Thyroid gland (tissue), 4 donors: ENCODE measurements at regions not wholly inside any gene's neighbourhood (a gene's known extent, or its start where the extent isn't known, plus 50 kb on each side); places are given as distances from the start of the nearest gene placed in this dataset.

Experiments used
- POLR2A ChIP-seq, 2 donors: fragments of 450-650 bp; IDR thresholded peaks; one replicate each; pipeline ENCODE4 v1.6.1; 2017; ENCODE audit warnings: antibody characterized with exemption in 2 of 2, mild to moderate bottlenecking in 2 of 2, moderate library complexity in 1 of 2
- TF ChIP-seq, protein P1 (sequence below), 6 experiments: fragments of 200-600 bp in 3 of 6; fragments of 450-650 bp in 3 of 6; sonication (generic) in 3 of 6; IDR thresholded peaks; one replicate each; pipeline ENCODE4 v1.5.1; 2016 to 2019; ENCODE audit warnings: antibody characterized with exemption in 6 of 6, mild to moderate bottlenecking in 2 of 6, inconsistent platforms in 1 of 6, moderate library complexity in 1 of 6

DNA sequence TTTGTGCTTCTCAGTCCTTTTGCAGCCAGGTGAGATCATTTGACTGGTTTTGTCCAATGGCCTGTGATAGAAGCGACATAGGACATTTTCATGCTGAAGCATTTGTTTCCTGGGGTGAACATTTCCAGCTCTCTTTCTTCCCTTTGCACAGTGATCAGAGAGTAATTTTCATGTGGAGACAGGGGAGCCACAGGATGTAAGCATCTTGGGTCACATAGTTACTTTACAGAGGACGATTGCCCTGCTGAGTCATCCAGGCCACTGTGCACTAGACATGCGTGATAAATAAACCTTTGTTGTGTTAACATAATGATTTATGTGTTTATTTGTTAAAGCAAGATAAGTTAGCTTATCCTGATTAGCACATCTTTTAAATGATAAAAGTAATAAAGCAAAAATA, 263.5 kb upstream of the CCDC179 start:
- TF ChIP-seq, protein P1, sequence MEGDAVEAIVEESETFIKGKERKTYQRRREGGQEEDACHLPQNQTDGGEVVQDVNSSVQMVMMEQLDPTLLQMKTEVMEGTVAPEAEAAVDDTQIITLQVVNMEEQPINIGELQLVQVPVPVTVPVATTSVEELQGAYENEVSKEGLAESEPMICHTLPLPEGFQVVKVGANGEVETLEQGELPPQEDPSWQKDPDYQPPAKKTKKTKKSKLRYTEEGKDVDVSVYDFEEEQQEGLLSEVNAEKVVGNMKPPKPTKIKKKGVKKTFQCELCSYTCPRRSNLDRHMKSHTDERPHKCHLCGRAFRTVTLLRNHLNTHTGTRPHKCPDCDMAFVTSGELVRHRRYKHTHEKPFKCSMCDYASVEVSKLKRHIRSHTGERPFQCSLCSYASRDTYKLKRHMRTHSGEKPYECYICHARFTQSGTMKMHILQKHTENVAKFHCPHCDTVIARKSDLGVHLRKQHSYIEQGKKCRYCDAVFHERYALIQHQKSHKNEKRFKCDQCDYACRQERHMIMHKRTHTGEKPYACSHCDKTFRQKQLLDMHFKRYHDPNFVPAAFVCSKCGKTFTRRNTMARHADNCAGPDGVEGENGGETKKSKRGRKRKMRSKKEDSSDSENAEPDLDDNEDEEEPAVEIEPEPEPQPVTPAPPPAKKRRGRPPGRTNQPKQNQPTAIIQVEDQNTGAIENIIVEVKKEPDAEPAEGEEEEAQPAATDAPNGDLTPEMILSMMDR (IDR thresholded peaks at IDR 0.05): no peak
- TF ChIP-seq POLR2A (IDR thresholded peaks at IDR 0.05): no peak
